Amniotic stem cell (primary cell): ENCODE measurements at regions not wholly inside any gene's neighbourhood (a gene's known extent, or its start where the extent isn't known, plus 50 kb on each side); places are given as distances from the start of the nearest gene placed in this dataset.

ENCODE experiments used
- DNase-seq: peaks from one replicate; lab custom pipeline; 2025; lab: John Stamatoyannopoulos, UW

DNA sequence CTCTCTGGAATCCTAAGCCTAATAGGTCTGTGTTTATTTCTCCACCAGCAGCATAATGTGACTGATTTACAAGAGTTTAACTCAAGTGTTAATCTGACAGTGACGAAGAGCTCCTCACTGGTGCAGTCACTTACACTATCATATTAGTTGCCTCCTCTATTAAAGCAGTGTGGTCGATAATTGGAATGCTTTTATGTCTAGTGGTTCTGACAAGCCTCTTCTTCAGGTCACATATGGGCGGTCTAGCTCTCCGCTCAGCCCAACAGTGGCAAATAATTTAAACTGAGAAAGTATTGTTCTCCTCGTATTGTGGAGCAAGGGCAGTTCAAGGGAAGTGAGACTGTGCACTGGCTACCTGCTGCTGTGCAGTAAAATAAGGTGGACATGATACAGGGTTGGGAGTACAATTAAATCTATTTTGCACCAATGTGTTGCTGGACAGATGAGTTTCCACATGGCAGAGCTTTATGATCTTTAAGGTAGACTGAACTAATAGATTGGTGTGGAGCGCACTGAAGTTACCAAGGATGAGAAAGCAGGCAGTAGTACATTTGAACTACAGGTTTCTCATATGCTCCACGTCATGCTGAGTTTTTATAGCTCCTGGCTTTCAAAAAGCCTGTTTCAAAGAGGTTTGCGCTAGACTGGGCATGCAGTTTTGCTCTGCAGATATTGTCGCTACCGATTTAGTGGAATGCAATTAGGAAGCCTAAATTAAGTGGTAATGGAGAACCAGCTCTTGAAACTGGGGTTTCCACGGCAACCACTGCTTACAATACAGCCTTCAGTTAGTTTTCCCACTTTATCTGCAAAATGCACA lies 151.7 kb upstream of the POU3F3 start:
- DNase-seq = no peak

DNA sequence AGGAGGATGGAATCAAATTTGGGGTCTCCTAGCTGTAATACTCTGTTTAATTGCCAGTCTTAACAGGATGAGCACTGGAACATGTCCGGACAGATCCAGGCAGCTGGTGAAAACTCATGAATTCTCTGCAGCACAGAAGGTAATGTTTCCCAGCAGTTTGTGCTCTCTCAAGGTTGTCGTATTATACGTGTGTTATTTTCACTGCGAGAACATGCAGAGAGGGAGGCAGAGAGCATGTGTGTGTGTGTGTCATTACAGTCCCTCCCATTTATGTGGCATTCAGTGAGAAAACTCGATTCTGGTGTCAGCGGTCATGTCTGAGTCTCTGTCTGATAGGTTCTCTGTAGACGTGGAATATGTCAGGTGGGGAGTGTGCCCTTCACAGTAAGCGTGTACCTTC lies 150.2 kb upstream of the POU3F3 start:
- no peak for DNase-seq

DNA sequence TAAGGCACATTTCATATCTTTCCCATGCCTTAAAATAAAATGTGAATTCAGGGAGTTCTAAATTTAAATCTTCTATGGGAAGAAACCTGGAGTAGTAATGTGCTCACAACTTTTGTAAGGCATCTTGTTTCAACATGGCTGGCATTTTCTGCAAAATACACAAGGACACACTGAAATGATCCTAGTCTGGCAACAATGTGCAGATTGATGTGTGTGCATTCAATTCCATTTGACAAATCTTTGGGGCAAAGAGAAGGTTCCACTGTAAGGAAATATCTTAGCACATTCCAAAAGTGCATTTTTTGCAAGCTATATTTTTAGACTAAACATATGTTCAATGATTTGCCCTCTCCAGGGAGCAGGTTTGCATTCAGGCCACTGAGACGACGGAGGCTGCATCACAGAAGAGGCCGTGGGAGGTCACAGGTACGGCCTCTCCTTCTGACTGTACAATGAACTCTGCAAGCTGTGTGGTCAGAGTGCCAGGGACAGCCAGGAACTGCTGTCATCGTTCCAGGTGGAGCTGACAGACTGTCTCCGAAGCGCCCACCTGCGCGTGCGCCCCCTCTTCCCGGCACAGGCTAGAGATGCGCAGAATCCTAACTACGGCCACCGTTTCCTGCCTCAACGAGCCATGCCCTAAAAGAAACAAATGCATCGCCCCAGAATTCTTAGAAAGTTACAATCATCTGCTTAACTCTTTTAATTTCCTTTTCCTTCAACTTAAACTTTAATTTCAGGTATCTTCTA lies 149.2 kb upstream of the POU3F3 start:
- no peak for DNase-seq

DNA sequence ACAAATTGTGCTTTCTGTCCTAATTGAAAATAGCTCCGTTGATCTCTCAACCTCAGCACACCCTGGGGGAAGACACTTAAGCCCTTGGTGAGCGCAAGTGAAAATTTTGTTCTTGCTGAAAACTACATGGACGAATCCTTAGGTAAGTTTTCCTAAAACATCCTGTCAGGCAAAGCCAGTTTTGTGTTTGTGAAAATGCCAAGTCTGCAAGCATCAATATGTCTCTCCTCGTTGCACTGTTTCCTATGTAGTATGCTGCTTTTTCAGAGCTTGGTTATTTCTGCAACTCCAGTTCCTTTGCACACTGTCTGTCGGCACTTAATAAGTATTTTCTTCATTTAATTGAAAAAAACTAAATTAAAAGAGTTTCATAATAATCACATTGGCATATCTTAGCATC lies 146.9 kb upstream of the POU3F3 start:
- no peak for DNase-seq

DNA sequence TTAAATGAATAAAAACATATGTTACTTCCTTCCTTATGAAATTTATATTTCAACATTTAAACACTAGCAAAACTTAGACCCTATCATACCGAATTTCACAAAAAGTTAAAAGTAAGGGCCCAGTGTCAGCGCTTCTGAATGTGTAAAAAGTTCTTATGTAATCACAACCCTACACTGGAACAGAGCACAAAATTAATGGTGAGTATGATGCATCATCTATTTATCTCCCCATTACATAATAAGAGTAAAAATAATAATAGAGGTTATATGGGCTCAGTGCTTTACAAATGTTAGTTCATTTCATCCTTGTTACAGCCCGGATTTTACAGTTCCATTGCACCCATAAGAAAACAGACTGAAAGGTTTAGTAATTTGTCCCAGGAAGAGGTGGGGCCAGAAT lies 144.9 kb upstream of the POU3F3 start:
- no peak for DNase-seq

DNA sequence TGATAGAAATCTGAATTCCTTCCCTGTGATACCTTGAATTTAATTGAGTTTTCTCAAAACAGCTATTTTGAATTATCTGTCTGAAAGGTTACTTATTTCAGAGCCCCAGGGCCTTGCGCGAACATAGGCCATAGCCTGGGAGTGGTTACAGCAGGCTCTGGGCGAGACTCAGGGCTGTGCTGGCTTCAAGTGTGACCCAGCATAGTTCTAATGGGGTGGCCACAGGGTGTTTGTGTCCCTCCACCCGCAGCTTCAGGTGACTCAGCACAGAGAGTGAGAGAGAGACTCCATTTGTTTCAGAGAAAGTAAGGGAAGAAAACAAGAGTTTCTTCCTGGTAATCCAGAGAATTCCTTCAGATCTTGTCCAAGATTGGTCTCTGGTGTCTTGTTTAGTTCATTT lies 137.9 kb upstream of the POU3F3 start:
- DNase-seq = no peak

DNA sequence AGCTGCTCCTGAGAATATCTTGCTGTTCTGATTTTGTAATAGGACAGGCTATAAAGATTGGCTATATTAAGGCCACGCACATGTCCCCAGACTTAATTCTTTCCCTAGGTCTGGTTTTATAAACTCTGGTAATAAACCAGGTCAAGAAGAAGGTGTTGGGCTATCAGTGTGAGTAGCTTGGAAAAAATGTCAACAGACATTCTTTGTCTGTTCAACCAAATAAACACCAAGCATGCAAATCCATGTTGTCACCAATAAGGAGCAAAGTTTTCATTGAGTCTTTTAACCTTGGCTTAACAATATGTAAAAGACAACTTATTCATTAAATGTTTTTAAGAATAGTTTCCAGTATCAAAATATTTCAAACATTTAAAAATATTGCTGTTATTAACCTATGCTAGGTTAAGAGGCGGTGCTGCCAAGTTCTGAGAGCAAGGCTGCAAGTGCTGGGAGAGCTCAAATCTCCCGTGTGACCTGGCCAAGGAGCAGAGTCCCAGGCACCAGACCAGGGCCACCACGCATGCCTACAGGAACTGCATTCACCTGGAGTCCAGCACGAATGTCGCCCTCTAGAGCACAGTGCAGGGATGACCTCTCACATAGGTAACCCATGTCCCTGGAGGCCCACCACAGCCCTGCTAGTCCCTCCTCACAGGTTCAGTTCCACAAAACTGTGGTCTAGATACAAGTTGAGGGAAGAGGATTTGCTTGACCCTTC lies 120.5 kb upstream of the POU3F3 start:
- no peak for DNase-seq

DNA sequence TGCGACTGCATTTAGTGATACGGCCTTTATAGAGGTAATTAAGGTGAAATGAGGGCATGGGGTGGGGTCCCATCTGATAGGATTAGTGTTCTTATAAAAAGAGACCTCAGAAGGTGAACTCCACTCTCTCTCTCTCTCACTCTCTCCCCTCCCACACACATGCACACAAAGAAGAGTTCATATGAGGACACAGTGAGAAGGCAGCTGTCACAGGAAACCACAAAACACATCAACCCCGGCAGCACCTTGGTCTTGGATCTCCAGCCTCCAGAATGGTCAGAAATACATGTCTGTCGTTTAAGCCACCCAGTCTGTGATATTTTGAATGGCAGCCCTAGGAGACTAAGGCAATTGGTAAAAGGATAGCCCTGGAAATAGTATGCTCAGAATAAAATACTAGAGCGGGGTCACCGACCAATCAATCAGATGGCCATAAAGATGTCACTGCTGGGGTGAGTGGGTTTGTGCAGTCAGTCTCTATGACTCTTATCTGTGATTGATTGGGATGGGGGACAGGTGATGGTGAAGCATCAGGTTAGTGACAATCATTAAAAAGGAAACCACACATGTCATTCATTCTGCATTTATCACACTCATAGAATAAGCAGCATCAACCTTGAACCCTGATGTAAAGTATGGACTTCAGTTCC lies 118.9 kb upstream of the POU3F3 start:
- DNase-seq = no peak

DNA sequence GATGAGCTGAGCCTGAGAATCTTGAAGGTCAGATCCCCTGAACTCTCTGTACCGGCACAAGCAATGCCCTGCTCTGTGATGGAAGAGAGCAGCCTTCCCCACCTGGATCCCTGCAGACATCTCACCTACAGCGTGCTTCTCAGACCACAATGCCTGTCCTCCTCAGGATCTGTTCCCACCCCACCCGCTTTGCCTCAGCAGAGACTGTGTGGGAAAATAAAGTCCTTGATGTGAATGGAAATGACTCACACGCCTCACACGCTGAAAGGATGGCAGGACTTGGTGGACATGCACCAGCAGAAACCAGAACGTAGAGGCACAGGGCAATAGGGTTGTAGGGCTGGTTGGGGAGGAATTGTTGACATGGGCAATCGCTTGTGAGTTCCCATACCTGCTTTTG lies 117.9 kb upstream of the POU3F3 start:
- DNase-seq = no peak

DNA sequence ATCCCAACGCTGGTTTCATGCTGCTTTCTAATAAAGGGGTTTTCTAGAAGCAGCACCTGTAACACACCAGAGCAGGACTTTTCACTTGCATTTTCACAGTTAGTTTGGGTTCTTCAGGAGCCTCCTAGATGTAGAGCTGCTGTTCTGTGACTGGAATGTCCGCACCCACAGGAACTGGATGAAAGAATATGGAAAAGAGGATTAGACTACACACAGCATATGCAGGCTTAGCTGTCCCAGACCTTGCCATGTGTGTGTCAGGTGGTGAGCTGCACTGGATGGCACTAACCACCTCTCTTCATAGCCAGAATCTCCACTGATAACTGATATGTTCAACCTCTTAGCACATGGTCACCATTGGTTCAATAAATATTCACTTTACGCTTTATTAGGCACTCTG lies 112.1 kb upstream of the POU3F3 start:
- no peak for DNase-seq

DNA sequence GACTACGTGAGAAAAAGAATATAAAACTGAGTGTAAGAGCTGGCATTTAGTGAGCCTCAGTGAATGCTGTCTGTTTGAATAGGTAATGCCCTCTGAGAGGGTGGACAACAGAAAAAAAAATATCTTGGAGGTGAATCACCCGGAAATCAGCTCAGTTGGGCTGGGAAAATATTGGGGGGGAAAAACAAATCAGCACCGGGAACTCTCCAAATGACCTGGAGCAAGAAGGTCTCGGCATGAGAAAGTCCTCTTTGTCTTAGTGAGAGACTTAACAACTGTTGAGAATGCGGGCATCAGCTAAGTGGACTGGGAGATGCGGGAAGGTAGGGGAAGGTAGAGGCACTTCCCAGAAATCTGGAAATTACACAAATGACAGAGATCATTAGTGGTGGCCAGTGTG lies 109.4 kb upstream of the POU3F3 start:
- no peak for DNase-seq

DNA sequence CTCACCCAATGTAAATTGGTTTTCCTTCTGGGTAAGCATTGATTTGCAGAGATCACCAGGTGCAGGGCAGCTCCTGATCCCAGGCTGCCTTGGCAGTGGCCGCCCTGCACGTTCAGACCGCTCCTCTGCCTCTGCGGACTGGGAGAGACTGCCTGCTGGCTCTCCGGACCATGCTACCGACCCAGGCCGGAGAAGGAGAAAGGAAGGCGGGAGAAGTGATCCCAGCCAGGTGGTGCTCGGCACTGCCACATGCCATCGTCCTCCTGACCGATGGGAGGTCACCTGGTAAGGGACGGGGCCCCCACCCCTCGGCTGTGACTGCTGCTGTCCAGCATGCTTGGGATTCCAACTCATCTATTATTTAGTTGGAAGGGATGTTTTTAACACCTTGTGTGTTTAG lies 108.1 kb upstream of the POU3F3 start:
- DNase-seq = no peak

DNA sequence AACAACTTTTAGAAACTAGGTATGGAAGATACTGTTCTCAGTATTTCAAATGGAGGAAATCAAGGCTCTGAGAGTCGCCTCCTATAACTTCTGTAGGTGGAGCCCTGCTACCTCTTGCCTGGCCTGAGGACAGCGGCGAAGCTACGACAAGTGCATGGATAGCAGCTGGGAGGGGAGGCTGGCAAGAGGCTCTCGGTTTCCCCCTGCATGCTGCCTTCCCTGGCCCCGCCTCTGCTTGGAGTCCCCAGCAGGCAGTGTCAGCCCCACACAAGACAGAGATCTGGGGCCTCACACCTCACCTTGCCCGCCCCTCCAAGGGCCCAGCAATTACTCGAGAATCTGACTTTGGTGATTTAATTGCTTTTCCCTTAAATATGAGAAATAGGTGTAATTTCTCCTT lies 107.6 kb upstream of the POU3F3 start:
- DNase-seq = no peak

DNA sequence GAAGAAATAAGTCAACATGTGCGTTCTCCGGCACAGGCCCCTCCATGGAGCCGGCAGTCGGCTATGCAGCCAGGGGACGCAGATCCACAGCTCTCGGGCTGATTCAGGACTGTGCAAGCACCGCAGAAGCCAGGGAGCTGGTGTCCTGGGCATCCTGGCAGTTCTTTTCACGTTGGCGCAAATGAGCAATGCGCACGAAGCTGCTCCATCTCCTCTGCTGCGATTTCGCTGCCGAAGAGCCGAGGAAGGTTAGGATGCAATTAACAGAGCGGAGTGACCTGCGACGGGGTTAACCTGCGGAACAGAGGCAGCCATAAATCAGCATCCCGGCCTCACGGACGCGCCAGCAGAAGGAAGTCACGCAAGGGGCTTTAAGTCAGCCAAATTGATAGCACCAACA lies 107.1 kb upstream of the POU3F3 start:
- DNase-seq = no peak

DNA sequence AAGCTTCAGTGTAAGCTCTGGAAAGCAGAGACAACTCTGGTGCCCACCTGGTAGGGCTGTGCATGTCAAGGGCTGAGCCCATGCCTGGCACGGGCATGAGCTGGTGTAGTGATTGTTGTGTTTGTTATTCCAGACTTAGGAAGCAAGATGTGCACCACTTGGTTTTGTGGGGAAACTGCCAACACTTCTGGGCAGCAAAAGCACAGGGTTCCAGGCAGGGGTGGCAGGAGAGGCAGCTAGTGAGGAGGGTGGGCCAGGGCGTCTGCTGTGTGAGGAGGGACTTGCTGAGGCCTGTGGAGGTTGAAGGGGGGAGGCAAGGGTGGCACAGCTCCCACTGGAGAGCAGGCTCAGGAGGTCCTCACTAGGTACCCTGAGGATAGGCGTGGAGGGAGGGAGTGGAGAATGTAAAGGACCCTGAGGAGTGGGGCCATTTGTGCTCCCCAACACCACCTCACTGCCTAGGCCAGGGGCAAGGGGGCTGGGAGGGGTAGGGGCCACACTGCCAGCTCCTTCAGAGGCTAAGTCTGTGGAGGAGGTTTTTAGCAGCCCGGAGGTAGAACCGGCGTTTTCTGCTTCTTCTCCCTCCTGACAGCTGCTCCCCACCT lies 104.0 kb upstream of the POU3F3 start:
- no peak for DNase-seq

DNA sequence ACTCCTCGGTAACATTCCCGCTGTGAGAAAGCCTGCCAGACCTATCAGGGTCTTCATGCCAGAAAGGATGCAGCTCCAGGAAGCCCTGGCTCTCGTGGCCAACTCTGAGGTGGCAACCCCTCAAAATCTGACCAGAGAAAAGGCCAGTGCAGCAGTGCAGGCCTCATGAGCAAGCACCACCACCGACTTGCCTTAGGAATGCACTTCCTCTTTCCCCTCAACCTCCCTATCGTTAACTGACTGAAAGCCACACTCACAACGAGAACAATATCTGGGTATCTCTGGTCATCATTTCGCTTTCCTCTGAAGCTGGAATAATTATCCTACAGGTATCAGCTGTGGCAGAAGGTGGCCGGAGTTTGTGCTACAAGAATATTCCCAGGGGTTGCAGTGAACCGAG lies 101.4 kb upstream of the POU3F3 start:
- DNase-seq = no peak

DNA sequence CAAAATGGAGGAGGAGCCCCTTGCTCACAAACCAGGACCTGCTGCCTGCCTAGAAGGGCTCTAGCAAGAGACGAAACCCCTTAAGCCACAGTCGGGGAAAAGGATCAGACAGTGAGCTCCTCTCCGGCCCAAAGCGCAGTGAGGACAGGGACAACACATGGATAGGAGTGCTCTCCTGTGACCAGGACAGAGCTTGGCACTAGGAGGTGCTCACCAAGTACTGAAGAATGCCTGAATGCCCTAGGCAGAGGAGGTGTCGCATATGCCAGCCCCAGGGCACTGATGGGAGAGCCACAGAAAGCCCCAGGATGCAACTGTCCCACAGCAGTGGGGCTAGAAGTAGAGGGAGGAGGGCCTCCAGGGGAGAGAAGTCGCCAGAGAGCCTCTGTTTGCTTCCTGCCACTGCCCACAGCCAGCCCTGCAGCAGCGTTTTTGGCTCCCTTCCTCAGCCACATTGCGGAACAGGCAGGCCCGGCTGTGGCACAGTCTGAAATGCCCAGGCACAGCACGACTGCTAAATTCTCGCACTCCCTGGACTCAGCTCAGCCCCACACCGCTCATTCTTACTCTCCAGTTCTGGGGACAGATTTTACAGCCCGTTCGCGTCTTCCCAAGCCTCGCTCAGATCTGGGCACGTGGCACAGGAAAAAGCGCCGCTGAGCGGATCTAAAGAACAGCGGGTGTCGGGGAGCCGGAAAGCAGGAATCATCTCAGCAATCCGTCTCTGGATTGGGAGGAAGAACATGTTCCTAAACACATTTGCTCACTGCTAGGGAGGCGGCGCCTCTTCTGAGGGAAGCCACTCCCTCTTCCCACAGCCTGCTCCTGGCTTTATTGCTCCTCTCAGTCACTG lies 98.7 kb upstream of the POU3F3 start:
- DNase-seq = no peak

DNA sequence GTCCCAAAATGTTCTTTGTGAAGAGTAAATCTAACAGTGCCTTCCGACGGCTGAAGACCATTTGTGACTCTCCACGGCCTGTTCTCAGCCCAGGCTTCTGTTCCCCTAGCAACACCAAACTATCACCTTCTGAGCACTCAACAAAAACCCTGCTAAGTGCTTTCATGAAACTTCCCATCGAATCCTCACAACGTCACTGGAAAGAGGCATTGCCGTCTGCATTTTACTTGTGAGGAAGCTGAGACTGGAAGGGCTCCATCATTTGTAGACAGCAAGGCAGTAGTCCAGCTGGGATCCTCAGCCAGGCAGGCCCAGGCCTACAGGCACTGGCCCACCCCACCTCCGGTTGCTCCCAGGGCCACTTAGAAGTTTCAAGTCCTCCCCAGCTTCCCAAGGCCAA lies 97.8 kb upstream of the POU3F3 start:
- no peak for DNase-seq

DNA sequence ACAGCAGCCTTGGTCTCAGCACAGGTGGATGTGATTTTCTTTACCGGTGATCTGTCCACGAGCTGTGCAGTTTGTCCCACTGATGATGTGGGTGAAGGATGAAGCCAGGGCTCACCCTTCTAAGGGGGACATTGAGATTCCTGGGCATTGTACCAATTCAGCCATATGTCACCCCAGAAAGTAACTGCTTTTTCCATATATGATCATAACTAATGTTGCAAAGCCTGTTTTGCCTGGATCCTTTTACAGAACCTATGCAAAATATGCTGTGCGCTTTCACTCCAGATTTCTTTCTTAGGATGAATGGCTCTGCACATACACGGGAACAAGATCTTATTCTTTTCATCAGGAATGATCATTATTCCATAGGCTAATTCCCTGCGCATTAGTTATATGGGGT lies 96.9 kb upstream of the POU3F3 start:
- DNase-seq = no peak

DNA sequence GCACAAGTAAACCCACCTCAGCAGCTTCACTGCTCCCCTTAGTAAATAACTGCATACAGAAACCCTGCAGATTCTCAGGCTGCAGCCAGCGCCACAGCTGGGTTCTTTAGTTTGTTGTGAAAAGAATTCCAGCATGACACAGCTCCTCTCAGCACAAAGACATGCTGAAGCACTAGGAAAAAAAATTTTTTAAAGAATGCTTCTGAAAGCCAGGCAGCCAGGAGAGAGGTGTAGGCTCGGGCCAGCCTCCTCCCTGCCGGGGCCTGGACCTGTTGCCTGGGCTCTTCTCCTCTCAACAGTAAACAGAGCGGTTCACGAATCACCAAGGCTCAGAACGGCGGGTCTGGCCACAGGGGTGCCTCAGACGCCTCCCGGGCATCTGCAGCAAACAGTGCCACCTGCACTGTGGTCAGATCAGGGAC lies 95.7 kb upstream of the POU3F3 start:
- DNase-seq = no peak

DNA sequence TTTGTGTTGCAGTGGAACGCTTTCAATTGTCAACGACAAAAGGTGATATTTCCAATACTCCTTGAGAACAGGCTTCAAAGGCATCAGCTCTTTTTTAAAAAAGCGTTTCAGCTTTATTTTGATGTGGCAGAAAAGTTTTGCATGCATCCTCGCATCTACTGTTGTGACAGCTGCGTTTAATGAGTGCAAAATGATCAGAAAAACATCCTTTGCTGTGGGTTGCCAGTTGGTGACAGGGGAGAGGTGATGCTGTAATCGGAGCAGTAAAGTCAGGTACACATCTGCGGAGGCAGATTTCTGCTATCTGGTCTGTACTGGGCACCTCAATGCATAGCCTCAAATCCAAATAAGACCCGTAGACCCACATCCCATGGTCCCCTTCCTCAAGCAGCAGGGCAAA lies 91.9 kb upstream of the POU3F3 start:
- DNase-seq = no peak
